ENCODE measurements at regions not wholly inside any gene's neighbourhood (a gene's known extent, or its start where the extent isn't known, plus 50 kb on each side); places are given as distances from the start of the nearest gene placed in this dataset.
"Not testable (repeated sequence)": the region's sequence is repeated elsewhere in the genome, so short reads cannot be mapped to it uniquely, and the experiment has no call there.

GRCh38 chr1:146600720-146601307 lies 337.3 kb upstream of the NBPF12 start:
- not testable (repeated sequence) for H3K4me3 Mint-ChIP-seq; H3K4me1 Mint-ChIP-seq (ENCODE audit: low read depth); H3K27ac Mint-ChIP-seq

GRCh38 chr1:146599906-146600305 lies 338.2 kb upstream of the NBPF12 start:
- H3K36me3 Mint-ChIP-seq (ENCODE audit: low read depth); H3K27me3 Mint-ChIP-seq; H3K27ac Mint-ChIP-seq; H3K4me1 Mint-ChIP-seq (ENCODE audit: low read depth); H3K9me3 Mint-ChIP-seq; H3K4me3 Mint-ChIP-seq: not testable (repeated sequence)

More at GRCh38 chr1:146600720-146601307, 337.3 kb upstream of the NBPF12 start:
- H3K36me3 Mint-ChIP-seq (ENCODE audit: low read depth); H3K27me3 Mint-ChIP-seq; H3K9me3 Mint-ChIP-seq: not testable (repeated sequence)

- not testable (repeated sequence) for H3K36me3 Mint-ChIP-seq (ENCODE audit: low read depth); H3K9me3 Mint-ChIP-seq; H3K27me3 Mint-ChIP-seq; H3K4me3 Mint-ChIP-seq; H3K4me1 Mint-ChIP-seq (ENCODE audit: low read depth); H3K27ac Mint-ChIP-seq
Observed at GRCh38 chr1:146581229-146581628, 352.4 kb upstream of the NOTCH2NLA start.

- not testable (repeated sequence) for H3K4me1 Mint-ChIP-seq (ENCODE audit: low read depth); H3K36me3 Mint-ChIP-seq (ENCODE audit: low read depth); H3K27ac Mint-ChIP-seq; H3K9me3 Mint-ChIP-seq; H3K27me3 Mint-ChIP-seq; H3K4me3 Mint-ChIP-seq
Observed at GRCh38 chr1:146567541-146567940, 338.7 kb upstream of the NOTCH2NLA start.

GRCh38 chr1:146558032-146558431 lies 329.2 kb upstream of the NOTCH2NLA start:
- H3K27me3 Mint-ChIP-seq, result not testable (repeated sequence)

GRCh38 chr1:146556405-146556804 lies 327.6 kb upstream of the NOTCH2NLA start:
- not testable (repeated sequence) for H3K27ac Mint-ChIP-seq; H3K36me3 Mint-ChIP-seq (ENCODE audit: low read depth); H3K4me1 Mint-ChIP-seq (ENCODE audit: low read depth); H3K27me3 Mint-ChIP-seq; H3K9me3 Mint-ChIP-seq; H3K4me3 Mint-ChIP-seq

More at GRCh38 chr1:146558032-146558431, 329.2 kb upstream of the NOTCH2NLA start:
- not testable (repeated sequence) for H3K4me3 Mint-ChIP-seq; H3K9me3 Mint-ChIP-seq; H3K27ac Mint-ChIP-seq; H3K36me3 Mint-ChIP-seq (ENCODE audit: low read depth); H3K4me1 Mint-ChIP-seq (ENCODE audit: low read depth)

GRCh38 chr1:146552414-146552813 lies 323.6 kb upstream of the NOTCH2NLA start:
- not testable (repeated sequence) for H3K4me1 Mint-ChIP-seq (ENCODE audit: low read depth); H3K4me3 Mint-ChIP-seq; H3K27ac Mint-ChIP-seq; H3K27me3 Mint-ChIP-seq; H3K9me3 Mint-ChIP-seq; H3K36me3 Mint-ChIP-seq (ENCODE audit: low read depth)

GRCh38 chr1:146548684-146549083 lies 319.9 kb upstream of the NOTCH2NLA start:
- not testable (repeated sequence) for H3K4me3 Mint-ChIP-seq; H3K36me3 Mint-ChIP-seq (ENCODE audit: low read depth); H3K4me1 Mint-ChIP-seq (ENCODE audit: low read depth); H3K27me3 Mint-ChIP-seq; H3K27ac Mint-ChIP-seq; H3K9me3 Mint-ChIP-seq

GRCh38 chr1:146546189-146546588 lies 317.4 kb upstream of the NOTCH2NLA start:
- not testable (repeated sequence) for H3K4me3 Mint-ChIP-seq; H3K27me3 Mint-ChIP-seq; H3K4me1 Mint-ChIP-seq (ENCODE audit: low read depth); H3K27ac Mint-ChIP-seq; H3K36me3 Mint-ChIP-seq (ENCODE audit: low read depth); H3K9me3 Mint-ChIP-seq

- H3K36me3 Mint-ChIP-seq (ENCODE audit: low read depth); H3K4me1 Mint-ChIP-seq (ENCODE audit: low read depth); H3K9me3 Mint-ChIP-seq; H3K27ac Mint-ChIP-seq; H3K4me3 Mint-ChIP-seq; H3K27me3 Mint-ChIP-seq: not testable (repeated sequence)
Observed at GRCh38 chr1:146537775-146538373, 309.1 kb upstream of the NOTCH2NLA start.

GRCh38 chr1:146536028-146536427 lies 307.2 kb upstream of the NOTCH2NLA start:
- not testable (repeated sequence) for H3K4me3 Mint-ChIP-seq; H3K4me1 Mint-ChIP-seq (ENCODE audit: low read depth); H3K27me3 Mint-ChIP-seq; H3K36me3 Mint-ChIP-seq (ENCODE audit: low read depth); H3K9me3 Mint-ChIP-seq; H3K27ac Mint-ChIP-seq

- H3K4me1 Mint-ChIP-seq (ENCODE audit: low read depth); H3K27ac Mint-ChIP-seq; H3K4me3 Mint-ChIP-seq; H3K36me3 Mint-ChIP-seq (ENCODE audit: low read depth); H3K9me3 Mint-ChIP-seq; H3K27me3 Mint-ChIP-seq: not testable (repeated sequence)
Observed at GRCh38 chr1:146535575-146535974, 306.8 kb upstream of the NOTCH2NLA start.

GRCh38 chr1:146530958-146531357 lies 302.1 kb upstream of the NOTCH2NLA start:
- H3K36me3 Mint-ChIP-seq (ENCODE audit: low read depth); H3K4me1 Mint-ChIP-seq (ENCODE audit: low read depth); H3K9me3 Mint-ChIP-seq; H3K27ac Mint-ChIP-seq; H3K27me3 Mint-ChIP-seq; H3K4me3 Mint-ChIP-seq: not testable (repeated sequence)

GRCh38 chr1:146522812-146523211 lies 294.0 kb upstream of the NOTCH2NLA start:
- not testable (repeated sequence) for H3K36me3 Mint-ChIP-seq (ENCODE audit: low read depth); H3K9me3 Mint-ChIP-seq; H3K27me3 Mint-ChIP-seq; H3K27ac Mint-ChIP-seq; H3K4me1 Mint-ChIP-seq (ENCODE audit: low read depth); H3K4me3 Mint-ChIP-seq

- H3K36me3 Mint-ChIP-seq (ENCODE audit: low read depth); H3K4me1 Mint-ChIP-seq (ENCODE audit: low read depth); H3K4me3 Mint-ChIP-seq; H3K27ac Mint-ChIP-seq; H3K27me3 Mint-ChIP-seq; H3K9me3 Mint-ChIP-seq: not testable (repeated sequence)
Observed at GRCh38 chr1:146522345-146522744, 293.5 kb upstream of the NOTCH2NLA start.

- H3K27ac Mint-ChIP-seq, H3K9me3 Mint-ChIP-seq: not testable (repeated sequence)
Observed at GRCh38 chr1:146521804-146522203, 293.0 kb upstream of the NOTCH2NLA start.

More at GRCh38 chr1:146521804-146522203, 293.0 kb upstream of the NOTCH2NLA start:
- not testable (repeated sequence) for H3K4me1 Mint-ChIP-seq (ENCODE audit: low read depth); H3K27me3 Mint-ChIP-seq; H3K36me3 Mint-ChIP-seq (ENCODE audit: low read depth); H3K4me3 Mint-ChIP-seq
